GM12878 (cell line): ENCODE measurements at regions not wholly inside any gene's neighbourhood (a gene's known extent, or its start where the extent isn't known, plus 50 kb on each side); places are given as distances from the start of the nearest gene placed in this dataset.

Source experiments
- GABPA ChIP-seq: IDR thresholded peaks from 2 replicates; pipeline ENCODE4 v1.6.1; 2014; ENCODE audit warnings: antibody characterized with exemption, low read depth, mild to moderate bottlenecking, inconsistent platforms
- KDM1A ChIP-seq: fragments of 200-600 bp; sonication (generic); IDR thresholded peaks from 2 replicates; pipeline ENCODE4 v1.6.1; 2016; ENCODE audit warnings: borderline replicate concordance
- MTA2 ChIP-seq: fragments of 450-650 bp; IDR thresholded peaks from 2 replicates; pipeline ENCODE4 v1.6.1; 2016; ENCODE audit warnings: low read depth, mild to moderate bottlenecking, moderate library complexity
- POLR2A ChIP-seq: IDR thresholded peaks from 2 replicates; pipeline ENCODE4 v1.6.1; 2011; ENCODE audit warnings: low read depth, mild to moderate bottlenecking, low read length
- TF ChIP-seq, protein P1 (sequence below), 3 experiments: IDR thresholded peaks in 2 of 3; conservative IDR thresholded peaks in 1 of 3; 2 replicates each; pipeline ENCODE4 v1.5.1; 2011; ENCODE audit warnings: low read depth in 3 of 3, low read length in 3 of 3, mild to moderate bottlenecking in 3 of 3, control low read depth in 2 of 3, moderate library complexity in 2 of 3, inconsistent platforms in 1 of 3, mixed read lengths in 1 of 3; ENCODE audit not compliant: control insufficient read depth in 2 of 3, insufficient read depth in 1 of 3; ENCODE audit errors: extremely low read depth in 1 of 3
- TF ChIP-seq, protein P2 (sequence below): IDR thresholded peaks from 2 replicates; pipeline ENCODE4 v1.6.1; 2012; ENCODE audit warnings: low read length, inconsistent platforms
- TF ChIP-seq, protein P3 (sequence below): fragments of 150-350 bp; IDR thresholded peaks from 2 replicates; pipeline ENCODE4 v1.6.1; 2016; ENCODE audit warnings: low read depth, low read length

DNA sequence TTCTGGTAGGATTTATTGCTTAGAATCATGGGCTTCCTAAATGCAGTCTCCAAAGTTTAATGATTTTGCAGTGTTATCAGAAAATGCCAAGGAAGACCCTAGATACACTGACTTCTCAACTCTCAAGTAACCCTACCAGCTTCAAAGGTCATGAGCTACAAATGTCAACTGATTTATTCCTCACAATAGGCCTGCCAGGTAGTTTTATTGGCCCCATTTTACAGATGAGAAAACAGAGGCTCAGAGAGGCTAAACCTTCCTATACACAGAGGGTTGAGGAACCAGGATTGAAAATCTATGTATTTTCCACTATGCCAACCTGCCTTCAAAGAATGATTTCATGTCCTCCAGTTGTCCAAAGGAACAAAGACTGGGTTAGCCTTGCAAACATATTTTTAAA is 384.4 kb upstream of the POU3F1 start:
- TF ChIP-seq POLR2A (no peak), GABPA (no peak), KDM1A (no peak), MTA2 (no peak)
- TF ChIP-seq, protein P1, sequence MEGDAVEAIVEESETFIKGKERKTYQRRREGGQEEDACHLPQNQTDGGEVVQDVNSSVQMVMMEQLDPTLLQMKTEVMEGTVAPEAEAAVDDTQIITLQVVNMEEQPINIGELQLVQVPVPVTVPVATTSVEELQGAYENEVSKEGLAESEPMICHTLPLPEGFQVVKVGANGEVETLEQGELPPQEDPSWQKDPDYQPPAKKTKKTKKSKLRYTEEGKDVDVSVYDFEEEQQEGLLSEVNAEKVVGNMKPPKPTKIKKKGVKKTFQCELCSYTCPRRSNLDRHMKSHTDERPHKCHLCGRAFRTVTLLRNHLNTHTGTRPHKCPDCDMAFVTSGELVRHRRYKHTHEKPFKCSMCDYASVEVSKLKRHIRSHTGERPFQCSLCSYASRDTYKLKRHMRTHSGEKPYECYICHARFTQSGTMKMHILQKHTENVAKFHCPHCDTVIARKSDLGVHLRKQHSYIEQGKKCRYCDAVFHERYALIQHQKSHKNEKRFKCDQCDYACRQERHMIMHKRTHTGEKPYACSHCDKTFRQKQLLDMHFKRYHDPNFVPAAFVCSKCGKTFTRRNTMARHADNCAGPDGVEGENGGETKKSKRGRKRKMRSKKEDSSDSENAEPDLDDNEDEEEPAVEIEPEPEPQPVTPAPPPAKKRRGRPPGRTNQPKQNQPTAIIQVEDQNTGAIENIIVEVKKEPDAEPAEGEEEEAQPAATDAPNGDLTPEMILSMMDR (IDR thresholded peaks at IDR 0.05 in 2 of 3, conservative IDR thresholded peaks at IDR 0.05 in 1 of 3; ENCODE audit: control insufficient read depth in 2 of 3, extremely low read depth in 1 of 3, insufficient read depth in 1 of 3, low read depth in 3 of 3, low read length in 3 of 3) = no peak
- TF ChIP-seq, protein P2, sequence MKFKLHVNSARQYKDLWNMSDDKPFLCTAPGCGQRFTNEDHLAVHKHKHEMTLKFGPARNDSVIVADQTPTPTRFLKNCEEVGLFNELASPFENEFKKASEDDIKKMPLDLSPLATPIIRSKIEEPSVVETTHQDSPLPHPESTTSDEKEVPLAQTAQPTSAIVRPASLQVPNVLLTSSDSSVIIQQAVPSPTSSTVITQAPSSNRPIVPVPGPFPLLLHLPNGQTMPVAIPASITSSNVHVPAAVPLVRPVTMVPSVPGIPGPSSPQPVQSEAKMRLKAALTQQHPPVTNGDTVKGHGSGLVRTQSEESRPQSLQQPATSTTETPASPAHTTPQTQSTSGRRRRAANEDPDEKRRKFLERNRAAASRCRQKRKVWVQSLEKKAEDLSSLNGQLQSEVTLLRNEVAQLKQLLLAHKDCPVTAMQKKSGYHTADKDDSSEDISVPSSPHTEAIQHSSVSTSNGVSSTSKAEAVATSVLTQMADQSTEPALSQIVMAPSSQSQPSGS = no peak
- TF ChIP-seq, protein P3, sequence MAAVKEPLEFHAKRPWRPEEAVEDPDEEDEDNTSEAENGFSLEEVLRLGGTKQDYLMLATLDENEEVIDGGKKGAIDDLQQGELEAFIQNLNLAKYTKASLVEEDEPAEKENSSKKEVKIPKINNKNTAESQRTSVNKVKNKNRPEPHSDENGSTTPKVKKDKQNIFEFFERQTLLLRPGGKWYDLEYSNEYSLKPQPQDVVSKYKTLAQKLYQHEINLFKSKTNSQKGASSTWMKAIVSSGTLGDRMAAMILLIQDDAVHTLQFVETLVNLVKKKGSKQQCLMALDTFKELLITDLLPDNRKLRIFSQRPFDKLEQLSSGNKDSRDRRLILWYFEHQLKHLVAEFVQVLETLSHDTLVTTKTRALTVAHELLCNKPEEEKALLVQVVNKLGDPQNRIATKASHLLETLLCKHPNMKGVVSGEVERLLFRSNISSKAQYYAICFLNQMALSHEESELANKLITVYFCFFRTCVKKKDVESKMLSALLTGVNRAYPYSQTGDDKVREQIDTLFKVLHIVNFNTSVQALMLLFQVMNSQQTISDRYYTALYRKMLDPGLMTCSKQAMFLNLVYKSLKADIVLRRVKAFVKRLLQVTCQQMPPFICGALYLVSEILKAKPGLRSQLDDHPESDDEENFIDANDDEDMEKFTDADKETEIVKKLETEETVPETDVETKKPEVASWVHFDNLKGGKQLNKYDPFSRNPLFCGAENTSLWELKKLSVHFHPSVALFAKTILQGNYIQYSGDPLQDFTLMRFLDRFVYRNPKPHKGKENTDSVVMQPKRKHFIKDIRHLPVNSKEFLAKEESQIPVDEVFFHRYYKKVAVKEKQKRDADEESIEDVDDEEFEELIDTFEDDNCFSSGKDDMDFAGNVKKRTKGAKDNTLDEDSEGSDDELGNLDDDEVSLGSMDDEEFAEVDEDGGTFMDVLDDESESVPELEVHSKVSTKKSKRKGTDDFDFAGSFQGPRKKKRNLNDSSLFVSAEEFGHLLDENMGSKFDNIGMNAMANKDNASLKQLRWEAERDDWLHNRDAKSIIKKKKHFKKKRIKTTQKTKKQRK = no peak
